ENCODE measurements at regions not wholly inside any gene's neighbourhood (a gene's known extent, or its start where the extent isn't known, plus 50 kb on each side); places are given as distances from the start of the nearest gene placed in this dataset.

DNA sequence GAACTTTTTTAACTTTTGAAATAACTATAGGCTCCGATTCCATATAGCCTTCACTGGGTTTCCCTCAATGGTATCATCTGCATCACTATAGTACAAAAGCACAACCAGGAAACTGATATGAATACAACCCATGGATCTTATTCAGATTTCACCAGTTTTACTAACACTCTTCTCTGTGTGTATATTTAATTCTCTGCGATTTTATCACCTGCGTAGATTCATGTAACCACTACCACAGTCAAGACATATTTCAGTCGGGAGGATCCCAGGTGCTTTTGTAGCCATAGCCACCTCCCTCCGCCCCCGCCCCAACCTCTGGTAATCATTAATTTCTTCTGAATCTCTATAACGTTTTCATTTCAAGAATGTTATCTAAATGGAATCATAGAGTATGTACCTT, 82.8 kb upstream of the C7orf33 start:
- in situ Hi-C loops (cut with MboI; ENCODE audit: low sequenced_read_pairs) = loop anchor here (25.0 kb wide), 1 partner anchor 455 kb away; no protein-coding TSS in a partner anchor

DNA sequence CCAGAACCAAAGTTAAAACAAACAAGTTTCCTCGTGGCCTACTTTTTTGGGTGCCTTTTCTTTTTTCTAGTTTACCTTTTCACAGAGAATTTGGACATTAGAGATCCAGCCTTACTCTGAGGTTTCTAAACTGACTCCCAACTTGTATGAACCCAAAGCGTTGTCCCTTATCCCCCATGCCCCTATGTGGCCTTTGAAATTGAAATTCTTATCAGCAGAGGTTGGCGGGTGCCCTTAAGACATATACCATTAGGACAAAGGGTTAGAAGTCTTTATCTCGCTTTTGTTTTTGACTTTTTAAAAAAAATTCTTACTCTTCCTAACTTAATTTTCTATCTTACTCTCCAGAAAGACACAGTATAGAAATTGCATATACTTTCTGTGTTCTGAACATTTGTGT, 76.3 kb upstream of the C7orf33 start:
- in situ Hi-C loops (cut with MboI; ENCODE audit: low sequenced_read_pairs) = loop anchor here (25.0 kb wide), 1 partner anchor 448 kb away; no protein-coding TSS in a partner anchor

DNA sequence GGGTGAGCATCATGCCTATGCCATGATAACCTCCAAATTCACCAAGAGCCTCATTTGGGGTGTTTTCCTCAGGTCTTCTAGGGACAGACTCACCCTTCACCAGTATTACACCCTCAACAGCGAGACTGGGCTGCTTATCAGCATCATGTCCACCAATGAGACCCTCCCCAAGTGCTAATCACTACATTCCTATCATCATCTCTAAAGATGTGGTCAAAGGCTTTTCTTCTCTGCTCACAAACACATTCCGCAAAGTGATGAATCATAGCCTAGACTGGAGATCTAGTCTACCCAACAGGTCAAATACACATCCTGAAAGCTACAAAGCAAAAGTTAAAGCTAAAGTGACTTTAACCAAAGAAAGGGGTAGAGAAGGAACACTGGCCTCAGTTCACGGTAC, 75.3 kb upstream of the C7orf33 start:
- in situ Hi-C loops (cut with MboI; ENCODE audit: low sequenced_read_pairs) = loop anchor here (25.0 kb wide), 1 partner anchor 447 kb away; no protein-coding TSS in a partner anchor

DNA sequence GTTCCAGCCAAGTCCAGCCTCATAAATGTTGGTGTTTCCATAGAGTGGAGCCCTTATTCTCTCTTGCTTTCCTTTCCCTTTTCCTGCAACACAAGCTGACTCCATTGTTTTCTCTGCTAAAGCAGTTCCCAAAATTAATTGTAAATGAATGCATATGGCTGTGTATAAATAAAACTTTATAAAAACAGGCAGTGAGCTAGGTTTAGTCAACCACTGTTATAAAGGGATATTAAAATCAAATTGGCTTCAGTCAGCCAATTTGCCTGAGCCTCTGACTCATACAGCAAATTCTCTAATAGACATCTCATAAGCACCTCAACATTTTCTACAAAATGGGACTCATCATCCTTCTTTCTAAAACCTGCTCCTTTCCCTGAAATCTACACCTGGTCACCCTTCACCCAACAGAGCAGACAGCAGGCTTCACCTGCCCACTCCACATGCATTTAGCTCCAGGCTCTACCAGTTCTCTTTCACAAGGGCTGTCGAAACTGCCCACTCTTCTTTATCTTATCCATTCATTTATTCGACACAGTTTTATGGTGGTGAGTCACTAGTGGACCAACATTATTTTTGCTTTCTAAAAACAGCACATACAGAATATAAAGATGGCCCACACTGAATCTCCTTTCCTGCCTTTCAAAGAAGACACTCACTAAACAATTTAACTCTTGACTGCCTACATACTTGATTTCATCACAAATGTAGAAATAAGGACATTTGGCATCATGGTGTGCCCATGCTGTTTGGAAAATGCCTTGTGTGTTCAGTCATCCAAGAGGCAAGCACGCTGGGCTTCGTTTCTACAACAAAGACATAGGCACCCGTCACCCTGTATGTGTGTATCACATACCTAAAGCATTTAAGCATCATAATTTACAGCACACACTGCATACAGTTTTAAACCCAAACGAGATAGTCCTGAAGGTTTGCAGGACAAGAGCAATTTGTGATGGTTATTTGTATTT, 74.6 kb upstream of the C7orf33 start:
- in situ Hi-C loops (cut with MboI; ENCODE audit: low sequenced_read_pairs) = loop anchor here (25.0 kb wide), 1 partner anchor 446 kb away; no protein-coding TSS in a partner anchor

DNA sequence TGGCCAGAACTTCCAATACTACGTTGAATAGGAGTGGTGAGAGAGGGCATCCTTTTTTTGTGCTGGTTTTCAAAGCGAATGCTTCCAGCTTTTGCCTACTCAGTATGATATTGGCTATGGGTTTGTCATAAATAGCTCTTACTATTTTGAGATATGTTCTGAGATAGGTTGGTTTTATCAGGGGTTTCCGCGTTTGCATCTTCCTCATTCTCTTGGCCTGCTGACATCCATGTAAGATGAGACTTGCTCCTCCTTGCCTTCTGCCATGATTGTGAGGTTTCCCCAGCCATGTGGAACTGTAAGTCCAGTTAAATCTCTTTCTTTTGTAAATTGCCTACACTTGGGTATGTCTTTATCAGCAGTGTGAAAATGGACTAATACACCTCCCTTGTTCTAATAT, 71.2 kb upstream of the C7orf33 start:
- in situ Hi-C loops (cut with MboI; ENCODE audit: low sequenced_read_pairs) = loop anchor here (25.0 kb wide), 1 partner anchor 443 kb away; no protein-coding TSS in a partner anchor

DNA sequence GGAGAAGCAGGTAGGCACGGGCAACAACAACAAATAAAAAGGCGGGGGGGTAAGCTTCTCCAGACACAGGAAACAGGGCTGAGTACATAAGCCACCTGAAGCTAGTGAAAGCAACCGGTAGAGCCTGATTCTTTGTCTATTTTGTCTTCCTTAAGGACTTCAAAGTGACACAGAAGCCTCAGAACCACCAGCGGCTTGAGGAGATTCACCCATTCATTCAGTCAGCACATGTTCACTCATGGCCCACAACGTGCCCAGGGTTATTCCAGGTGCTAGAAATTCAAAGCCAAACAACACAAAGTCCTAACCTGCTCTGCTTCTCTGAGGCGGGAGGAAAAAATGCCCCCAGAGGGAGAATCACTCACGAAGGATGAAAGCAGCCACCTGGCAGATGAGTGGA, 69.3 kb upstream of the C7orf33 start:
- in situ Hi-C loops (cut with MboI; ENCODE audit: low sequenced_read_pairs) = loop anchor here (25.0 kb wide), 1 partner anchor 441 kb away; no protein-coding TSS in a partner anchor

DNA sequence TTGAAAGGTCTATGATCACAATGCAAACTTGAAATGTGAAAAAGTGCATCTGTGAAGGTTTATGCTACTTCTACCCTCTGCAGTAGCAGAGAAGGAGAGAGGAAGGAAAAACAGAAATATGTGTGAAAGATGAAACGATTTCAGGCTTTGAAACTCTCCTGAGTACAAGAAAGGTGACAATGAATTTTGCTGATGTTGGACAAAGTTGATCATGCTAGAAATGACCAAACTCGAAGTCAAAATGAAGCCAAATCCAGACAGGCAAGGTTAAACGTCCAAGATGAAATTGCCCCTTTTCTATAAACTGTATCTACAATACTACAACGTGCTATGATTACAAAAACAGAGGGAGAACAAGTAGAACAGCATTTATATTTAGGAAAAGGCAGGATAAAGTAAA, 67.0 kb upstream of the C7orf33 start:
- in situ Hi-C loops (cut with MboI; ENCODE audit: low sequenced_read_pairs) = loop anchor here (25.0 kb wide), 1 partner anchor 439 kb away; no protein-coding TSS in a partner anchor

DNA sequence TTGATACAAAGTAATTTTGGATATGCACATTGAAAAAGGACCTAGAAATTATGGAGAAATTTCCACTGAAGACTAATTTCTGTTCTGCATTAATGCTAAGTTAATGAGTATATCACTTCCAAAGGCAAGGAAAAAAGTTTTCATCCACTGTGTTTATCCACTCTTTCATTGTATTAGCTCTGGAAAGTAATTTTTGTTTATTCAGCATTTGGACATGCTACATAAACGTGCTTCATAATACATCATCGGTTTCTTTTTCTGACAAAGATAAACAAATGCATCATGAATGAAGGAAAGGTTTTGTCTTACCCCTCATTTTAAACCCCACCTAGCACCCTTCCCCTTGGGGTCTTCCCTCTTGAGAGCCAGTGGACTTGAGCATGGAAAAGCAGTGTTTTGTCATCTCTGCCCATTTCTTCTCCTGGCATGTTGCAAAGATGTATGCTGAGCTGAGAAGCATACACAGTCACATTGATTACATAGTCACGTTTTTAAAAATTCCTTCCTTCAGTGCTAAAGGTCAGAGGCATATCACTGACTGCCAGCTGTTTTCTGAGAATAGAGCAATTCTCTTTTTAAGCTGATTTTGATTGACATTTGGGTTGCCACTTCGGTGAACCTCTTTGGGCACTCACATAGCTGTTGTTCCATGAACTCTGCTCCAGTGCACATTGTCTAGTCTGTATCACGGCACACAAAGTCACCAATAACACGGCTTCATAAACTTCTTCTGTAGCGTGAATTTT, 65.9 kb upstream of the C7orf33 start:
- in situ Hi-C loops (cut with MboI; ENCODE audit: low sequenced_read_pairs) = loop anchor here (25.0 kb wide), 1 partner anchor 438 kb away; no protein-coding TSS in a partner anchor

DNA sequence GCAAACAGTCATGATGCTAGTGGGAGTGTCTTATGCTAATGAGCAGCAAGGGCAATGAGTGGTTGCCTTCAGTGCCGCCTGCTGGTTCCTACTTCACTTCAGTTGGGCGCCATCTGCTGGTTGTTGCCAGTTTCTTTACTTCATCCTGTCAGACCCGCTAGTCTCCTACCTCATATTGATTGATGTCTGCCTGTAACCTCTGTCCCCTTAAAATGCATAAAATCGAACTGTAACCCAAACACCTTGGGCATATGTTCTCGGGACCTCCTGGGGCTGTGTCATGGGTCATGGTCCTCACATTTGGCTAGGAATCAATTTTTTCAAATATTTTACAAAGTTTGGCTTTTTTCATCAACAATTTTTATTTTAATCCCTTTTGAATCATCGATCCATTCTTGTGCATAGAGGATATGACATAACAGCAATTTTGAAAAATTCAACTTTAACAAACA, 62.8 kb upstream of the C7orf33 start:
- in situ Hi-C loops (cut with MboI; ENCODE audit: low sequenced_read_pairs) = no loop called here

DNA sequence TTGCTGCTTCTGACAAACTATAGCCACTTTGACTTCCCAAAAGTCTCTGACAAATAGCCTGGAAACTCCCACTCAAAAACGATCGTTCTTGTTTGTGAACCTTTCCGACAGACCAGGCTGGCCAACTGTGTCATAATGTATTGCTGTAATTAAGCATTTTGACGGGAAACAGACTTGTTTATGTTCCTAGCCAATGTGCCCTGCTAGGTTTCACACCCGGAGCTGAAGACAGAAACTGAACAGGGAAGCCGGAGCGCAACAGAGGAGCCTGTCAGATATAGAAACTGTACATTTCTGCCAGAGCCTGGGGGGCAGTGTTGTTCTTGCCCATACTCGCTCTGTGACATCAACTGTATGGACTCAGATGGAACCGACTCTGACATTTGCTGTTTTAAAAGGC, 55.3 kb upstream of the C7orf33 start:
- in situ Hi-C loops (cut with MboI; ENCODE audit: low sequenced_read_pairs) = no loop called here

DNA sequence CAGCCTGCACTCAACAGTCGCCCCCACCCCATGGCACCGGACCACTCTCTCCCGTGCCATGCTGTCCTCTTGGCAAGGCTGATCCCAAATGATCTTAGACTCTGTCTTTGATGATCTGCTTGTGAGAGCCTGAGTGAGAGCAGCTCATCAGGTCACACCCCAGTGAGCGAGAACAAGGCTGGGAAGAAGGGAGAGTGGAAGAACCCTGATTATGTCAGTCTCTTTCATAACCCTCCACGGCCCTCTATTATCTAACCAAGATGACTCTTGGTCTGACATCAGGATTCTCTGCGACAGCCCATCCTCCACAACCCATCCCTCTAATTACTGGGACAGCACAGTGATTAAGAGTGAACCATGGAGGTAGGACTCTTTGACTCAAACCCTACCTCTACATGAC, 53.1 kb upstream of the C7orf33 start:
- in situ Hi-C loops (cut with MboI; ENCODE audit: low sequenced_read_pairs) = no loop called here

DNA sequence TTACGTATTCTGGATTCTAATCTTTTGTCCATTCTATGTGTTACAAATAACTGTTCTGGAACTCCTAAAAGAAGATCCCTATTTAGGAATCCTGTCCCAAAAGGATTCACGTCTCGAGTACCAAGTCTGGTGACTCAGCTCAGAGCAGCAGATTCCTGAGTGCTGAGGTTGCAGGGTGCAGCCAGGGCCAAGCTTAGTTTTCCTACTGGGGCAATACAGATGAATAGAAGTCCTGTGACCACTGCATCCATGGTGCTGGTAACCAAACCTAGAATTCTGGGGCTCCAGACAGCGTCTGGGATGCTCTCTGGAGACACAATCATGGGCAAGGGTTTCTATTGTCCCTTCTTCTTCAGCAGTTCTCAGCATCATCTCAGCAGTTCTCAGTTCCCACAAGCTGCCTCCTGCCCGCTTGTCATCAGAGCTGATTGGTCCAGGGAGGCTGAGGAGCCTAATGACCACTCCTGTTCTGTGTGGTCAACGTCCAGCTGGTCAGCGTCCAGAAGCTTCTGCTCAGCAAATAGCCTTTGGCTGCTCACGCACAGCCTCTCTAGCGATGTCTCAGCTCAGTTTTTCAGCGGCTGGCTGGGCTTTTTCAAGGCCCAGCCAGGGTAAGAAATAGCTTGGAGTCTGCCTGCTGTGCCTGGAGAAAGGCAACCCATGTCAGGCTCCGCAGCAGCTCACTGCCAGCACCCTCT, 50.4 kb upstream of the C7orf33 start:
- in situ Hi-C loops (cut with MboI; ENCODE audit: low sequenced_read_pairs) = no loop called here

All from HL-60/S4 treated with phorbol 12-myristate 13-acetate at 8.2 ng/mL for 4 days and 3 days (cell line).